Stimulated activated CD4-positive, alpha-beta T cell treated with anti-CD3 and anti-CD28 coated beads, Interleukin-4, amount 100 ng/mL, for 4 hours (primary cell): ENCODE measurements at regions not wholly inside any gene's neighbourhood (a gene's known extent, or its start where the extent isn't known, plus 50 kb on each side); places are given as distances from the start of the nearest gene placed in this dataset.
"Not testable (repeated sequence)": the region's sequence is repeated elsewhere in the genome, so short reads cannot be mapped to it uniquely, and the experiment has no call there.

Experiments
- DNase-seq, 2 experiments: peaks; one replicate each; pipeline ENCODE4 v3.0.0-alpha.2; 2020

GRCh38 chr10:78602201-78602932, 466.4 kb upstream of the ZMIZ1 start:
- peak in 1 of 2 experiments; percentile 14 for DNase-seq

- no peak for DNase-seq
Observed at GRCh38 chr10:78604286-78604685, 464.5 kb upstream of the ZMIZ1 start.

GRCh38 chr10:78604721-78605120, 464.0 kb upstream of the ZMIZ1 start:
- no peak for DNase-seq

GRCh38 chr10:78605800-78606350, 462.9 kb upstream of the ZMIZ1 start:
- no peak for DNase-seq

- not testable (repeated sequence) for DNase-seq
Observed at GRCh38 chr10:78606766-78607165, 462.0 kb upstream of the ZMIZ1 start.

GRCh38 chr10:78609976-78610375, 458.8 kb upstream of the ZMIZ1 start:
- no peak for DNase-seq

- no peak for DNase-seq
Observed at GRCh38 chr10:78613132-78613531, 455.6 kb upstream of the ZMIZ1 start.

GRCh38 chr10:78614267-78614666, 454.5 kb upstream of the ZMIZ1 start:
- no peak for DNase-seq

- no peak for DNase-seq
Observed at GRCh38 chr10:78614744-78615143, 454.0 kb upstream of the ZMIZ1 start.

GRCh38 chr10:78616125-78616695, 452.6 kb upstream of the ZMIZ1 start:
- no peak for DNase-seq

GRCh38 chr10:78617115-78617514, 451.7 kb upstream of the ZMIZ1 start:
- DNase-seq: no peak

GRCh38 chr10:78617631-78618030, 451.1 kb upstream of the ZMIZ1 start:
- DNase-seq: no peak

- no peak for DNase-seq
Observed at GRCh38 chr10:78618050-78618449, 450.7 kb upstream of the ZMIZ1 start.

- no peak for DNase-seq
Observed at GRCh38 chr10:78619115-78619851, 449.5 kb upstream of the ZMIZ1 start.

GRCh38 chr10:78619896-78620295, 448.9 kb upstream of the ZMIZ1 start:
- DNase-seq: no peak

GRCh38 chr10:78620985-78621799, 447.6 kb upstream of the ZMIZ1 start:
- DNase-seq: no peak

GRCh38 chr10:78623578-78624215, 445.1 kb upstream of the ZMIZ1 start:
- no peak for DNase-seq

- DNase-seq: no peak
Observed at GRCh38 chr10:78624791-78625190, 444.0 kb upstream of the ZMIZ1 start.

GRCh38 chr10:78626471-78626870, 442.3 kb upstream of the ZMIZ1 start:
- no peak for DNase-seq

GRCh38 chr10:78627254-78627795, 441.4 kb upstream of the ZMIZ1 start:
- DNase-seq: no peak

GRCh38 chr10:78628976-78629375, 439.8 kb upstream of the ZMIZ1 start:
- DNase-seq: no peak

- no peak for DNase-seq
Observed at GRCh38 chr10:78629773-78630172, 439.0 kb upstream of the ZMIZ1 start.
